ENCODE measurements at regions not wholly inside any gene's neighbourhood (a gene's known extent, or its start where the extent isn't known, plus 50 kb on each side); places are given as distances from the start of the nearest gene placed in this dataset.

GRCh38 chr5:98570661-98571191, 202.7 kb upstream of the RGMB start:
- no peak overlapping the region for H3K9ac ChIP-seq (ENCODE audit: low read depth, low read length)
- no peaks in the 10 kb centered on the region for H4K20me1 ChIP-seq (ENCODE audit: insufficient read depth, low read length)
- no peaks in the 10 kb centered on the region for H3K79me1 ChIP-seq (ENCODE audit: low read depth in 1 of 2, low read length in 2 of 2)
- H3K4ac ChIP-seq (ENCODE audit: low read depth, low read length), result peak overlapping the region; percentile 83
- H4K5ac ChIP-seq (ENCODE audit: low read depth, low read length), result peak overlapping the region; percentile 43; the same call in 1 of the 2 replicates
- WGBS, 2 experiments (ENCODE audit: extremely low coverage in 2 of 2, insufficient read length in 1 of 2), result no CpG with 5 or more reads among the region's 1 CpG
- dilution Hi-C loops (cut with HindIII; ENCODE audit: low sequenced_read_pairs, unreplicated experiment), result no loop called here
- H4K91ac ChIP-seq (ENCODE audit: insufficient read depth, low read depth, low read length), result peak overlapping the region; percentile 50
- H2AK9ac ChIP-seq (replicated peaks; ENCODE audit: low read depth, low read length, poor library complexity), result peak overlapping the region; percentile 16
- BruUV-seq (replicated peaks), result no TSS peak
- ATAC-seq (ENCODE audit: low read depth), result peak; percentile 73
- H4K8ac ChIP-seq (ENCODE audit: low read depth in 2 of 2, low read length in 2 of 2), result peak overlapping the region; percentile 28 to 51; a peak in 3 of 4 replicates
- H3K36me3 ChIP-seq (ENCODE audit: control insufficient read depth, insufficient read depth, low read length), result no peaks in the 10 kb centered on the region
- peak overlapping the region; percentile 78 for H3K23ac ChIP-seq (ENCODE audit: low read depth, low read length)
- H3K56ac ChIP-seq (ENCODE audit: extremely low read depth, insufficient read depth, low read length), result no peak overlapping the region; the same call in 1 of the 2 replicates
- H2AK5ac ChIP-seq (ENCODE audit: low read depth, low read length), result peak overlapping the region; percentile 91; the same call in 1 of the 2 replicates
- intact Hi-C loops (cut with micrococcal nuclease), result no loop called here
- CTCF ChIA-PET, result no interaction called here
- H3K27ac ChIP-seq (ENCODE audit: insufficient read depth, low read length), result peak overlapping the region; percentile 31; the same call in 1 of the 2 replicates
- no peaks in the 10 kb centered on the region for H3K9me3 ChIP-seq (ENCODE audit: control insufficient read depth, insufficient read depth, low read length)
- DNase-seq, result peak; percentile 84
- H2BK5ac ChIP-seq (ENCODE audit: low read depth, low read length, poor library complexity, severe bottlenecking), result peak overlapping the region; percentile 90
- peaks cover 6% of the 10 kb centered on the region for H3K4me1 ChIP-seq (ENCODE audit: control insufficient read depth, insufficient read depth, low read length)
- POLR2A ChIA-PET (ENCODE audit: unreplicated experiment), result no interaction called here
- peaks cover 4% of the 10 kb centered on the region for H3K9me1 ChIP-seq (ENCODE audit: insufficient read depth, low read length)
- H2BK15ac ChIP-seq (ENCODE audit: low read depth, low read length), result peak overlapping the region; percentile 53; the same call in 1 of the 3 replicates
- H3K4me3 ChIP-seq (ENCODE audit: insufficient read depth, low read depth, low read length), result no peak overlapping the region
- peak overlapping the region; percentile 14; the same call in 1 of the 2 replicates for H3K4me2 ChIP-seq (ENCODE audit: low read depth, low read length)
- H3K27me3 ChIP-seq (ENCODE audit: control insufficient read depth, insufficient read depth, low read length), result no peaks in the 10 kb centered on the region; the same call in 1 of the 2 replicates
- peak overlapping the region; percentile 27 for H2AFZ ChIP-seq (replicated peaks; ENCODE audit: low read length, poor library complexity)
- H2BK20ac ChIP-seq (ENCODE audit: low read depth, low read length), result peak overlapping the region; percentile 79
- peak overlapping the region; percentile 62; the same call in 1 of the 2 replicates for H3K18ac ChIP-seq (ENCODE audit: low read depth, low read length)
- TF ChIP-seq ELK1 (IDR thresholded peaks at IDR 0.05; ENCODE audit: borderline replicate concordance, low read depth, low read length), result no peak
- no peak for TF ChIP-seq RFX5 (IDR thresholded peaks at IDR 0.05; ENCODE audit: low read depth, low read length)
- no peak for TF ChIP-seq MAZ (IDR thresholded peaks at IDR 0.05; ENCODE audit: borderline replicate concordance, low read depth, low read length)
- no peak for TF ChIP-seq RAD21 (IDR thresholded peaks at IDR 0.05; ENCODE audit: low read length)
- no peak for TF ChIP-seq POLR2A (IDR thresholded peaks at IDR 0.05; ENCODE audit: low read depth, low read length)
- TF ChIP-seq CTCF (conservative IDR thresholded peaks at IDR 0.05; ENCODE audit: low read depth, low read length), result no peak
- TF ChIP-seq CHD1 (IDR thresholded peaks at IDR 0.05; ENCODE audit: low read depth, low read length), result no peak
- TF ChIP-seq BHLHE40 (IDR thresholded peaks at IDR 0.05; ENCODE audit: low read depth, low read length), result no peak
- no peak for TF ChIP-seq NFE2L2 (IDR thresholded peaks at IDR 0.05; ENCODE audit: low read depth, low read length)
- peak; percentile 27; the same call in 1 of the 2 replicates for TF ChIP-seq USF2 (IDR thresholded peaks at IDR 0.05; ENCODE audit: low read depth, low read length)
- TF ChIP-seq RCOR1 (IDR thresholded peaks at IDR 0.05; ENCODE audit: insufficient replicate concordance, low read length), result no peak
- TF ChIP-seq FOS (IDR thresholded peaks at IDR 0.05; ENCODE audit: low read depth, low read length), result peak; percentile 25; the same call in 1 of the 2 replicates
- no peak for TF ChIP-seq MXI1 (IDR thresholded peaks at IDR 0.05; ENCODE audit: borderline replicate concordance, low read depth, low read length)
- TF ChIP-seq SMC3 (IDR thresholded peaks at IDR 0.05; ENCODE audit: low read depth, low read length), result no peak
- H2BK120ac ChIP-seq (ENCODE audit: low read depth, low read length), result peak overlapping the region; percentile 70
- peak overlapping the region; percentile 60 for H3K14ac ChIP-seq (replicated peaks; ENCODE audit: low read depth, low read length)
- in situ Hi-C loops (cut with MboI; ENCODE audit: low sequenced_read_pairs), result no loop called here
